GM12891 (cell line): ENCODE measurements at regions not wholly inside any gene's neighbourhood (a gene's known extent, or its start where the extent isn't known, plus 50 kb on each side); places are given as distances from the start of the nearest gene placed in this dataset.

Source experiments
- PAX5 ChIP-seq: IDR thresholded peaks from 2 replicates; pipeline ENCODE4 v1.6.1; 2011; ENCODE audit warnings: low read length, moderate library complexity, mild to moderate bottlenecking; ENCODE audit not compliant: insufficient read depth, severe bottlenecking
- POLR2A ChIP-seq: IDR thresholded peaks from 2 replicates; pipeline ENCODE4 v1.6.1; 2011; ENCODE audit warnings: low read depth, low read length, control low read depth
- POLR2AphosphoS5 ChIP-seq: IDR thresholded peaks from 2 replicates; pipeline ENCODE4 v1.6.1; 2011; ENCODE audit warnings: low read depth, low read length, control low read depth
- POU2F2 ChIP-seq: IDR thresholded peaks from 2 replicates; pipeline ENCODE4 v1.6.1; 2011; ENCODE audit warnings: low read depth, mild to moderate bottlenecking, control low read depth, low read length, moderate library complexity
- TAF1 ChIP-seq: IDR thresholded peaks from 2 replicates; pipeline ENCODE4 v1.6.1; 2011; ENCODE audit warnings: low read depth, low read length, control low read depth

GRCh38 chr1:60947367-60947766, 135.0 kb upstream of the NFIA start:
- no peak for TF ChIP-seq TAF1
- TF ChIP-seq POU2F2, result no peak
- no peak for TF ChIP-seq POLR2A
- no peak for TF ChIP-seq POLR2AphosphoS5
- no peak for TF ChIP-seq PAX5
